ENCODE measurements at regions not wholly inside any gene's neighbourhood (a gene's known extent, or its start where the extent isn't known, plus 50 kb on each side); places are given as distances from the start of the nearest gene placed in this dataset.

- Histone ChIP-seq H3K9me3 (ENCODE audit: insufficient read depth, low read depth, low read length) (peaks cover 7% of the 10 kb centered on the region; the same call in 1 of the 2 replicates), H3K36me3 (ENCODE audit: insufficient read depth, low read length) (no peaks in the 10 kb centered on the region), H3K79me2 (ENCODE audit: insufficient read depth, low read length) (no peaks in the 10 kb centered on the region), H3K4me3 (ENCODE audit: low read length, poor library complexity, severe bottlenecking) (no peak overlapping the region), H3F3A (ENCODE audit: low read depth) (no peaks in the 10 kb centered on the region), H3K9me2 (replicated peaks; ENCODE audit: low read depth, low read length) (no peaks in the 10 kb centered on the region), H3K4me1 (ENCODE audit: insufficient read depth, low read length, poor library complexity, severe bottlenecking) (no peaks in the 10 kb centered on the region), H3K9ac (ENCODE audit: low read depth, low read length, poor library complexity, severe bottlenecking) (no peak overlapping the region), H3K4me2 (ENCODE audit: low read depth, low read length, poor library complexity, severe bottlenecking) (no peak overlapping the region), H2AFZ (ENCODE audit: low read length) (no peak overlapping the region), H4K20me1 (ENCODE audit: insufficient read depth, low read length, poor library complexity, severe bottlenecking) (no peaks in the 10 kb centered on the region), H3K27me3 (ENCODE audit: insufficient read depth, low read length, poor library complexity, severe bottlenecking) (no peaks in the 10 kb centered on the region)
- TF ChIP-seq CTCF (conservative IDR thresholded peaks at IDR 0.05; ENCODE audit: low read length) (no peak), EZH2phosphoT487 (IDR thresholded peaks at IDR 0.05; ENCODE audit: borderline replicate concordance) (no peak)
These were observed 563.0 kb downstream of the TCERG1L start for GRCh38 chr10:130748409-130749057.

GRCh38 chr10:130749911-130750310 lies 561.6 kb downstream of the TCERG1L start:
- Histone ChIP-seq H3K9me3 (ENCODE audit: insufficient read depth, low read depth, low read length) (peaks cover 4% of the 10 kb centered on the region; the same call in 1 of the 2 replicates), H3K9ac (ENCODE audit: low read depth, low read length, poor library complexity, severe bottlenecking) (no peak overlapping the region), H3K9me2 (replicated peaks; ENCODE audit: low read depth, low read length) (no peaks in the 10 kb centered on the region), H3K4me2 (ENCODE audit: low read depth, low read length, poor library complexity, severe bottlenecking) (no peak overlapping the region), H3K27me3 (ENCODE audit: insufficient read depth, low read length, poor library complexity, severe bottlenecking) (no peaks in the 10 kb centered on the region), H2AFZ (ENCODE audit: low read length) (no peak overlapping the region), H4K20me1 (ENCODE audit: insufficient read depth, low read length, poor library complexity, severe bottlenecking) (no peaks in the 10 kb centered on the region), H3K4me1 (ENCODE audit: insufficient read depth, low read length, poor library complexity, severe bottlenecking) (no peaks in the 10 kb centered on the region), H3K4me3 (ENCODE audit: low read length, poor library complexity, severe bottlenecking) (no peak overlapping the region), H3K79me2 (ENCODE audit: insufficient read depth, low read length) (no peaks in the 10 kb centered on the region), H3F3A (ENCODE audit: low read depth) (no peaks in the 10 kb centered on the region), H3K36me3 (ENCODE audit: insufficient read depth, low read length) (no peaks in the 10 kb centered on the region)
- TF ChIP-seq CTCF (conservative IDR thresholded peaks at IDR 0.05; ENCODE audit: low read length) (no peak), EZH2phosphoT487 (IDR thresholded peaks at IDR 0.05; ENCODE audit: borderline replicate concordance) (no peak)

- TF ChIP-seq CTCF (conservative IDR thresholded peaks at IDR 0.05; ENCODE audit: low read length) (no peak), EZH2phosphoT487 (IDR thresholded peaks at IDR 0.05; ENCODE audit: borderline replicate concordance) (no peak)
- no peaks in the 10 kb centered on the region for H3K27me3 ChIP-seq (ENCODE audit: insufficient read depth, low read length, poor library complexity, severe bottlenecking)
- H3K79me2 ChIP-seq (ENCODE audit: insufficient read depth, low read length) = no peaks in the 10 kb centered on the region
- no peaks in the 10 kb centered on the region for H3K4me1 ChIP-seq (ENCODE audit: insufficient read depth, low read length, poor library complexity, severe bottlenecking)
- no peaks in the 10 kb centered on the region for H3K36me3 ChIP-seq (ENCODE audit: insufficient read depth, low read length)
- no peak overlapping the region for H3K9ac ChIP-seq (ENCODE audit: low read depth, low read length, poor library complexity, severe bottlenecking)
- no peak overlapping the region for H2AFZ ChIP-seq (ENCODE audit: low read length)
- no peaks in the 10 kb centered on the region for H4K20me1 ChIP-seq (ENCODE audit: insufficient read depth, low read length, poor library complexity, severe bottlenecking)
- no peaks in the 10 kb centered on the region for H3F3A ChIP-seq (ENCODE audit: low read depth)
- H3K9me2 ChIP-seq (replicated peaks; ENCODE audit: low read depth, low read length) = no peaks in the 10 kb centered on the region
- H3K4me3 ChIP-seq (ENCODE audit: low read length, poor library complexity, severe bottlenecking) = no peak overlapping the region
- H3K4me2 ChIP-seq (ENCODE audit: low read depth, low read length, poor library complexity, severe bottlenecking) = no peak overlapping the region
- peaks cover 4% of the 10 kb centered on the region; the same call in 1 of the 2 replicates for H3K9me3 ChIP-seq (ENCODE audit: insufficient read depth, low read depth, low read length)
These were observed 561.1 kb downstream of the TCERG1L start for GRCh38 chr10:130750441-130750840.
